BE2C (cell line): ENCODE measurements at regions not wholly inside any gene's neighbourhood (a gene's known extent, or its start where the extent isn't known, plus 50 kb on each side); places are given as distances from the start of the nearest gene placed in this dataset.
A peak's percentile ranks its signal among the peaks of the same experiment; 100 is the strongest.

ENCODE experiments used
- DNase-seq: peaks from one replicate; pipeline ENCODE4 v3.0.0-alpha.2; 2020
- H3K27me3 ChIP-seq: fragments of 250-450 bp; sonication (Bioruptor Pico); 2 replicates; pipeline ENCODE4 v1.5.1; 2020; ENCODE audit warnings: mild to moderate bottlenecking
- H3K36me3 ChIP-seq: fragments of 250-450 bp; sonication (Bioruptor Pico); 2 replicates; pipeline ENCODE4 v1.5.1; 2020; ENCODE audit warnings: mild to moderate bottlenecking
- H3K4me1 ChIP-seq: fragments of 250-450 bp; sonication (Bioruptor Pico); 2 replicates; pipeline ENCODE4 v1.5.1; 2020
- H3K4me3 ChIP-seq: 2 replicates; pipeline ENCODE4 v1.5.1; 2011; ENCODE audit warnings: low read depth, low read length
- H3K9me3 ChIP-seq: fragments of 250-450 bp; sonication (Bioruptor Pico); 2 replicates; pipeline ENCODE4 v1.5.1; 2020
- CTCF ChIP-seq: IDR thresholded peaks from 2 replicates; pipeline ENCODE4 v1.5.1; 2012; ENCODE audit warnings: mild to moderate bottlenecking, low read depth, low read length

GRCh38 chr16:88289968-88290401, 92.8 kb upstream of the ZNF469 start:
- Histone ChIP-seq H3K4me1 (no peaks in the 10 kb centered on the region), H3K9me3 (peaks cover 12% of the 10 kb centered on the region; the same call in 1 of the 2 replicates), H3K4me3 (no peak overlapping the region), H3K27me3 (no peaks in the 10 kb centered on the region), H3K36me3 (no peaks in the 10 kb centered on the region)
- TF ChIP-seq CTCF: no peak
- DNase-seq: no peak

DNA sequence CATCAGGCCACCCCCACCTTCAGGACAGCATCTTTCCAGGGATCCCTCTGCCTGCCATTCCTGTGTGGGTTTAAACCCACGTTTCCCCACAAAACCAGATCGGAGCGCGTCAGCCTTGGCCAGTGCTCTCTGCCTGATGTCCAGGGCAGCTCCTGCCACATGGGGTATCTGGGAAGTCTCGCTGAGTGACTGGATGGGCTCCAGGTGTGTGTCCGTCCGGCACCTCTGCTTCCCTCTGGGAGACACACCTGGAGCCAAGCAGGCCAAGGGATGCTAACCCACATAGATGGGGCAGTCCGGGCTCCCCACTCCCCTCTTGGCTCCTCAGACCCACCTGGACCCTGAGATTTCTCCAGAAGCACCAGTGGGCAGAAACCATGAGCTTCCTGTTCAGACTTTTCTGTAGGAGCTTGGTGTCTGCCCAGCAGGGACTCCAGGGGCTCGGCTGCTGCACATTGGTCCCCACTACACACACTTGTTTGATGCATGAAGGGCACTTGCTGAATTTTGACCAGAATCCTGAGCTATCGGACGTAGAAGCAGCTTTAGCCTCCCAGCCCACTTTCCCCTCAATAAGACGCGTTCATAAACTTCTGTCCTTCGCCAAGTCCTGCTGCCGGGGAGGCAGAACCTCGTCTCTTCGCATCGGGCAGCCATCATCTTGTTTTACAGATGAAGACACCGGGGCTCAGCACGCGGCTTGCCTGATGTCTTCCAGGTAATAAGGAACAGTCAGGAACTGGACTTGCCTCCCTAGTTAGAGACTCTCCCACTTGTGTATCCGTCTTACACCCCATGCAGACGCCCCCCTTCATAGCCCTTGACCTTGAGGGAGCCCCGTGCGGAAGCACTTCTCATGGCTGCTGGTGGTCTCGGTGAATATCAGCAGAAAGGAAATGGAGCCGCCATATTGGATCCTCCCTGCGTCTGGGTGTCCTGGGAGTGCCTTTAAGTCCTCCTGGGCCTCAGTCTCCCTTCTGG, 91.6 kb upstream of the ZNF469 start:
- TF ChIP-seq CTCF: no peak
- DNase-seq: no peak
- H3K9me3 ChIP-seq: peaks cover 7% of the 10 kb centered on the region; the same call in 1 of the 2 replicates
- H3K36me3 ChIP-seq: no peaks in the 10 kb centered on the region
- H3K4me1 ChIP-seq: no peaks in the 10 kb centered on the region
- no peaks in the 10 kb centered on the region for H3K27me3 ChIP-seq
- H3K4me3 ChIP-seq: no peak overlapping the region

- Histone ChIP-seq H3K4me3 (no peak overlapping the region), H3K9me3 (peaks cover 1% of the 10 kb centered on the region; the same call in 1 of the 2 replicates), H3K27me3 (no peaks in the 10 kb centered on the region), H3K4me1 (no peaks in the 10 kb centered on the region), H3K36me3 (no peaks in the 10 kb centered on the region)
- no peak for TF ChIP-seq CTCF
- no peak for DNase-seq
These were observed 90.5 kb upstream of the ZNF469 start for GRCh38 chr16:88292007-88292970.

- Histone ChIP-seq H3K27me3 (no peaks in the 10 kb centered on the region), H3K9me3 (no peaks in the 10 kb centered on the region), H3K36me3 (no peaks in the 10 kb centered on the region), H3K4me3 (no peak overlapping the region), H3K4me1 (no peaks in the 10 kb centered on the region)
- no peak for TF ChIP-seq CTCF
- DNase-seq: no peak
These were observed 89.7 kb upstream of the ZNF469 start for GRCh38 chr16:88293097-88293496.

- Histone ChIP-seq H3K4me1 (no peaks in the 10 kb centered on the region), H3K9me3 (no peaks in the 10 kb centered on the region), H3K36me3 (no peaks in the 10 kb centered on the region), H3K27me3 (no peaks in the 10 kb centered on the region), H3K4me3 (no peak overlapping the region)
- peak; percentile 55 for DNase-seq
- TF ChIP-seq CTCF: no peak
These were observed 86.9 kb upstream of the ZNF469 start for GRCh38 chr16:88295671-88296436.
